OCI-LY7 (cell line): ENCODE measurements at regions not wholly inside any gene's neighbourhood (a gene's known extent, or its start where the extent isn't known, plus 50 kb on each side); places are given as distances from the start of the nearest gene placed in this dataset.

Experiments
- BruUV-seq: library from RNA; stranded (reverse); fragments of 400-500 nt; replicated peaks from 2 replicates; lab custom pipeline; 2021; lab: Mats Ljungman, UMichigan
- CTCF ChIA-PET: fragments of 300-600 bp; sonication (Branson Sonifier 250); formaldehyde crosslinking; loops from one replicate; lab custom pipeline; 2022; ENCODE audit warnings: antibody characterized with exemption; ENCODE audit not compliant: unreplicated experiment; lab: Charles Lee
- POLR2A ChIA-PET: fragments of 300-600 bp; sonication (Branson Sonifier 250); formaldehyde crosslinking; loops from one replicate; lab custom pipeline; 2022; ENCODE audit warnings: antibody characterized with exemption; lab: Charles Lee
- DNase-seq: peaks from one replicate; pipeline ENCODE4 v3.0.0-alpha.2; 2015; ENCODE audit warnings: low spot score
- H2AFZ ChIP-seq: fragments of 200-600 bp; sonication (generic), shearing (Covaris generic); 2 replicates; pipeline ENCODE4 v1.6.1; 2014; ENCODE audit warnings: mild to moderate bottlenecking, antibody characterized with exemption, low read length, moderate library complexity
- H3K27ac ChIP-seq: fragments of 200-600 bp; sonication (generic); 2 replicates; pipeline ENCODE4 v1.5.1; 2014; ENCODE audit warnings: mixed run types, low read depth, mild to moderate bottlenecking, moderate library complexity, low read length, inconsistent platforms; ENCODE audit not compliant: poor library complexity, severe bottlenecking
- H3K36me3 ChIP-seq: fragments of 200-600 bp; sonication (generic); 2 replicates; pipeline ENCODE4 v1.6.1; 2014; ENCODE audit warnings: mild to moderate bottlenecking, antibody characterized with exemption, low read length, moderate library complexity, mixed read lengths; ENCODE audit not compliant: insufficient read depth
- H3K4me1 ChIP-seq: fragments of 200-600 bp; sonication (generic); 2 replicates; pipeline ENCODE4 v1.5.1; 2014; ENCODE audit warnings: mild to moderate bottlenecking, low read length; ENCODE audit not compliant: insufficient read depth, poor library complexity, severe bottlenecking
- H3K4me2 ChIP-seq: fragments of 200-600 bp; sonication (generic); 2 replicates; pipeline ENCODE4 v1.6.1; 2014; ENCODE audit warnings: mild to moderate bottlenecking, low read length
- H3K4me3 ChIP-seq: fragments of 200-600 bp; sonication (generic); 2 replicates; pipeline ENCODE4 v1.5.1; 2014; ENCODE audit warnings: mild to moderate bottlenecking, low read depth, low read length; ENCODE audit not compliant: poor library complexity, severe bottlenecking
- H3K79me2 ChIP-seq: fragments of 200-600 bp; sonication (generic); 2 replicates; pipeline ENCODE4 v1.6.1; 2016; ENCODE audit warnings: low read depth, mild to moderate bottlenecking, low read length, moderate library complexity, mixed read lengths; ENCODE audit not compliant: insufficient read depth
- H3K9me2 ChIP-seq: fragments of 200-600 bp; sonication (generic); 2 replicates; pipeline ENCODE4 v1.6.1; 2016; ENCODE audit warnings: mild to moderate bottlenecking, low read length, mixed read lengths; ENCODE audit not compliant: insufficient read depth
- H3K9me3 ChIP-seq: fragments of 200-600 bp; sonication (generic); 2 replicates; pipeline ENCODE4 v1.6.1; 2014; ENCODE audit warnings: mild to moderate bottlenecking, mixed run types, low read length, mixed read lengths
- H4K20me1 ChIP-seq: fragments of 200-600 bp; sonication (generic); 2 replicates; pipeline ENCODE4 v1.6.1; 2014; ENCODE audit warnings: mild to moderate bottlenecking, antibody characterized with exemption, low read length, moderate library complexity, mixed read lengths; ENCODE audit not compliant: insufficient read depth
- CTCF ChIP-seq: fragments of 200-600 bp; sonication (generic); conservative IDR thresholded peaks from 2 replicates; pipeline ENCODE4 v1.5.1; 2014; ENCODE audit warnings: mild to moderate bottlenecking, antibody characterized with exemption, low read length, moderate library complexity, mixed read lengths
- EZH2phosphoT487 ChIP-seq: fragments of 200-600 bp; sonication (generic); IDR thresholded peaks from 2 replicates; pipeline ENCODE4 v1.6.1; 2018; ENCODE audit warnings: low read depth, borderline replicate concordance, mild to moderate bottlenecking, mixed run types, antibody characterized with exemption, low read length, moderate library complexity, mixed read lengths
- intact Hi-C: fragments of 100-400 bp; cut with micrococcal nuclease; formaldehyde crosslinking; loops from one replicate; pipeline ENCODE4 v1.10.0; 2022; ENCODE audit not compliant: unreplicated experiment

GRCh38 chr18:68314403-68314802 lies 400.5 kb downstream of the TMX3 start:
- no peak for TF ChIP-seq CTCF
- TF ChIP-seq EZH2phosphoT487 = no peak
- Histone ChIP-seq H3K4me3 (no peak overlapping the region), H3K79me2 (no peaks in the 10 kb centered on the region), H4K20me1 (no peaks in the 10 kb centered on the region), H3K9me2 (no peaks in the 10 kb centered on the region), H3K36me3 (no peaks in the 10 kb centered on the region), H2AFZ (no peak overlapping the region), H3K4me2 (no peak overlapping the region), H3K9me3 (no peaks in the 10 kb centered on the region), H3K27ac (no peak overlapping the region), H3K4me1 (no peaks in the 10 kb centered on the region)
- no TSS peak for BruUV-seq
- intact Hi-C loops = no loop called here
- no peak for DNase-seq
- CTCF ChIA-PET = no interaction called here
- POLR2A ChIA-PET = no interaction called here

GRCh38 chr18:68301441-68301840 lies 413.5 kb downstream of the TMX3 start:
- H3K27ac ChIP-seq = no peak overlapping the region
- no peaks in the 10 kb centered on the region for H3K36me3 ChIP-seq
- TF ChIP-seq EZH2phosphoT487 (no peak), CTCF (no peak)
- no peaks in the 10 kb centered on the region for H3K79me2 ChIP-seq
- no peaks in the 10 kb centered on the region for H4K20me1 ChIP-seq
- H2AFZ ChIP-seq = no peak overlapping the region
- intact Hi-C loops = no loop called here
- H3K4me2 ChIP-seq = no peak overlapping the region
- H3K4me3 ChIP-seq = no peak overlapping the region
- H3K9me3 ChIP-seq = no peaks in the 10 kb centered on the region
- CTCF ChIA-PET = no interaction called here
- H3K9me2 ChIP-seq = no peaks in the 10 kb centered on the region
- no peak for DNase-seq
- H3K4me1 ChIP-seq = no peaks in the 10 kb centered on the region
- POLR2A ChIA-PET = no interaction called here
- BruUV-seq = no TSS peak

DNA sequence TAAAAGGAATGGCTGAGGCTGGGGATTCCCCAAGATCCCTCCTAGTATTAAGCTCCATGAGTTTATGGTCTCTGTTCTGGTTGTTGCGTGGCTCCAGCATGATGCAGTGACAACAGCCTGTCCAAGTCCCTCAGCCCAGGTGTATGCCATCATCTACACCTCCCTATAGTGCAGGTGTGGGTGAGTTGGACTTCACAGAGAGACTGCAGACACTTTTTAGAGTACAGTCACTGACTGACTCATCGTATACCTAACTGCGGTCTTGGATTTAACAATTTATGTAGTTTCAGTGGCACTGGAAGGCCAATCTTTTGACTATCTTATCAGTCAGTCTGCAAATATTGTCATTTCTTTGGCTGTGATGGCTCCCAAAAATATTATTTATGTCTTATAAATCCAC lies 415.0 kb downstream of the TMX3 start:
- Histone ChIP-seq H3K36me3 (no peaks in the 10 kb centered on the region), H3K27ac (no peak overlapping the region), H3K4me1 (no peaks in the 10 kb centered on the region), H2AFZ (no peak overlapping the region), H3K9me3 (no peaks in the 10 kb centered on the region), H3K4me3 (no peak overlapping the region), H3K4me2 (no peak overlapping the region), H3K9me2 (no peaks in the 10 kb centered on the region), H4K20me1 (no peaks in the 10 kb centered on the region), H3K79me2 (no peaks in the 10 kb centered on the region)
- intact Hi-C loops = no loop called here
- BruUV-seq = no TSS peak
- no peak for DNase-seq
- TF ChIP-seq CTCF (no peak), EZH2phosphoT487 (no peak)
- CTCF ChIA-PET = no interaction called here
- POLR2A ChIA-PET = no interaction called here
